Liver (tissue), 3 donors: ENCODE measurements at regions not wholly inside any gene's neighbourhood (a gene's known extent, or its start where the extent isn't known, plus 50 kb on each side); places are given as distances from the start of the nearest gene placed in this dataset.

Experiments used
- GABPA ChIP-seq, 2 donors: IDR thresholded peaks in 1 of 2; conservative IDR thresholded peaks in 1 of 2; 2 replicates each; pipeline ENCODE4 v1.6.1; 2016; ENCODE audit warnings: antibody characterized with exemption in 2 of 2, mild to moderate bottlenecking in 1 of 2, moderate library complexity in 1 of 2
- YY1 ChIP-seq: IDR thresholded peaks from 2 replicates; pipeline ENCODE4 v1.6.1; 2016; ENCODE audit warnings: antibody characterized with exemption, mild to moderate bottlenecking
- TF ChIP-seq, protein P1 (sequence below): IDR thresholded peaks from 2 replicates; pipeline ENCODE4 v1.6.1; 2016; ENCODE audit warnings: antibody characterized with exemption
- TF ChIP-seq, protein P2 (sequence below): fragments of 150-350 bp; IDR thresholded peaks from 2 replicates; pipeline ENCODE4 v1.5.1; 2017; ENCODE audit warnings: improper control_type of control experiment, low read depth, low read length; ENCODE audit not compliant: missing input control
- donor health status: healthy.
- donor health status: healthy.

DNA sequence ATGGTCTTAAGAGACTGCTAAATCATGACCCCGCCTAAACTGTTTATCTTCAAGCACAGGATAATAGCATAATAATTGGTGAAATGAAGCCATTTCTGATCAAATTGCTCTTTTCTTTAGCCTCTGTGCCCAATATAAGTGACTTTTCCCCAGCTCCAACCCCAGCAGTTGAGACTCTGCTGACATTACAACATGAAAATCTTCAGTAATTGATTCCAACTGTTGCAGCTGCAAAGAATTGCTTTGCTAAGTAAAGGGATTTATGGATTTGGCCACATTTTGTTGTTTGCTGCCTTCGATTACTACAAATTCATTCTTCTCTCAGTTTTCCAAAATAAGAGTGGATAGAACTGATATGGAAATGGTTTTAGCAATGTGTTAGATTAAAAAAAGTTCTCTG, 576.7 kb upstream of the LRRC4C start:
- TF ChIP-seq GABPA (IDR thresholded peaks at IDR 0.05 in 1 of 2, conservative IDR thresholded peaks at IDR 0.05 in 1 of 2) (no peak), YY1 (no peak)
- TF ChIP-seq, protein P1, sequence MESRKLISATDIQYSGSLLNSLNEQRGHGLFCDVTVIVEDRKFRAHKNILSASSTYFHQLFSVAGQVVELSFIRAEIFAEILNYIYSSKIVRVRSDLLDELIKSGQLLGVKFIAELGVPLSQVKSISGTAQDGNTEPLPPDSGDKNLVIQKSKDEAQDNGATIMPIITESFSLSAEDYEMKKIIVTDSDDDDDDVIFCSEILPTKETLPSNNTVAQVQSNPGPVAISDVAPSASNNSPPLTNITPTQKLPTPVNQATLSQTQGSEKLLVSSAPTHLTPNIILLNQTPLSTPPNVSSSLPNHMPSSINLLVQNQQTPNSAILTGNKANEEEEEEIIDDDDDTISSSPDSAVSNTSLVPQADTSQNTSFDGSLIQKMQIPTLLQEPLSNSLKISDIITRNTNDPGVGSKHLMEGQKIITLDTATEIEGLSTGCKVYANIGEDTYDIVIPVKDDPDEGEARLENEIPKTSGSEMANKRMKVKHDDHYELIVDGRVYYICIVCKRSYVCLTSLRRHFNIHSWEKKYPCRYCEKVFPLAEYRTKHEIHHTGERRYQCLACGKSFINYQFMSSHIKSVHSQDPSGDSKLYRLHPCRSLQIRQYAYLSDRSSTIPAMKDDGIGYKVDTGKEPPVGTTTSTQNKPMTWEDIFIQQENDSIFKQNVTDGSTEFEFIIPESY: no peak
- TF ChIP-seq, protein P2, sequence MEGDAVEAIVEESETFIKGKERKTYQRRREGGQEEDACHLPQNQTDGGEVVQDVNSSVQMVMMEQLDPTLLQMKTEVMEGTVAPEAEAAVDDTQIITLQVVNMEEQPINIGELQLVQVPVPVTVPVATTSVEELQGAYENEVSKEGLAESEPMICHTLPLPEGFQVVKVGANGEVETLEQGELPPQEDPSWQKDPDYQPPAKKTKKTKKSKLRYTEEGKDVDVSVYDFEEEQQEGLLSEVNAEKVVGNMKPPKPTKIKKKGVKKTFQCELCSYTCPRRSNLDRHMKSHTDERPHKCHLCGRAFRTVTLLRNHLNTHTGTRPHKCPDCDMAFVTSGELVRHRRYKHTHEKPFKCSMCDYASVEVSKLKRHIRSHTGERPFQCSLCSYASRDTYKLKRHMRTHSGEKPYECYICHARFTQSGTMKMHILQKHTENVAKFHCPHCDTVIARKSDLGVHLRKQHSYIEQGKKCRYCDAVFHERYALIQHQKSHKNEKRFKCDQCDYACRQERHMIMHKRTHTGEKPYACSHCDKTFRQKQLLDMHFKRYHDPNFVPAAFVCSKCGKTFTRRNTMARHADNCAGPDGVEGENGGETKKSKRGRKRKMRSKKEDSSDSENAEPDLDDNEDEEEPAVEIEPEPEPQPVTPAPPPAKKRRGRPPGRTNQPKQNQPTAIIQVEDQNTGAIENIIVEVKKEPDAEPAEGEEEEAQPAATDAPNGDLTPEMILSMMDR: no peak
